H9 (cell line): ENCODE measurements at regions not wholly inside any gene's neighbourhood (a gene's known extent, or its start where the extent isn't known, plus 50 kb on each side); places are given as distances from the start of the nearest gene placed in this dataset.
A peak's percentile ranks its signal among the peaks of the same experiment; 100 is the strongest.

Source experiments
- DNase-seq: peaks from one replicate; pipeline ENCODE4 v3.0.0-alpha.2; 2017
- H2AFZ ChIP-seq: one replicate; pipeline ENCODE4 v1.6.1; 2013; ENCODE audit warnings: mild to moderate bottlenecking, low read length, control low read depth, moderate library complexity
- H2AK5ac ChIP-seq: 2 replicates; pipeline ENCODE4 v1.6.1; 2013; ENCODE audit warnings: low read length, control low read depth, mixed read lengths; ENCODE audit not compliant: insufficient read length
- H2BK120ac ChIP-seq: one replicate; pipeline ENCODE4 v1.6.1; 2013; ENCODE audit warnings: low read depth, mild to moderate bottlenecking, low read length, control low read depth, inconsistent platforms; ENCODE audit not compliant: poor library complexity, severe bottlenecking
- H2BK12ac ChIP-seq: 2 replicates; pipeline ENCODE4 v1.6.1; 2013; ENCODE audit warnings: low read length, control low read depth, mixed read lengths, low read depth; ENCODE audit not compliant: insufficient read length
- H2BK15ac ChIP-seq: 2 replicates; pipeline ENCODE4 v1.6.1; 2013; ENCODE audit warnings: low read depth, low read length, control low read depth
- H2BK20ac ChIP-seq: one replicate; pipeline ENCODE4 v1.6.1; 2013; ENCODE audit warnings: low read depth, mild to moderate bottlenecking, low read length, control low read depth, inconsistent platforms; ENCODE audit not compliant: poor library complexity, severe bottlenecking
- H2BK5ac ChIP-seq: 2 replicates; pipeline ENCODE4 v1.6.1; 2013; ENCODE audit warnings: low read length, control low read depth, mixed read lengths; ENCODE audit not compliant: insufficient read length
- H3K14ac ChIP-seq: 2 replicates; pipeline ENCODE4 v1.6.1; 2013; ENCODE audit warnings: low read length, control low read depth; ENCODE audit not compliant: insufficient read depth
- H3K18ac ChIP-seq: 2 replicates; pipeline ENCODE4 v1.6.1; 2013; ENCODE audit warnings: low read depth, mild to moderate bottlenecking, mixed read lengths, low read length, control low read depth; ENCODE audit not compliant: insufficient read length
- H3K23ac ChIP-seq: 2 replicates; pipeline ENCODE4 v1.6.1; 2013; ENCODE audit warnings: low read length, control low read depth, mixed read lengths, low read depth; ENCODE audit not compliant: insufficient read length
- H3K23me2 ChIP-seq: 2 replicates; pipeline ENCODE4 v1.6.1; 2013; ENCODE audit warnings: low read depth, mild to moderate bottlenecking, mixed read lengths, low read length, control low read depth; ENCODE audit not compliant: insufficient read length, poor library complexity, severe bottlenecking
- H3K27ac ChIP-seq: 2 replicates; pipeline ENCODE4 v1.5.1; 2013; ENCODE audit warnings: low read length, control low read depth, mixed read lengths, low read depth; ENCODE audit not compliant: insufficient read length
- H3K27me3 ChIP-seq: 2 replicates; pipeline ENCODE4 v1.6.1; 2013; ENCODE audit warnings: low read length, control low read depth, inconsistent platforms; ENCODE audit not compliant: insufficient read depth
- H3K4ac ChIP-seq: 2 replicates; pipeline ENCODE4 v1.6.1; 2013; ENCODE audit warnings: low read depth, mild to moderate bottlenecking, control low read depth, inconsistent platforms, low read length, moderate library complexity
- H3K4me1 ChIP-seq: 2 replicates; pipeline ENCODE4 v1.6.1; 2013; ENCODE audit warnings: low read length, control low read depth, inconsistent platforms; ENCODE audit not compliant: insufficient read depth
- H3K4me2 ChIP-seq: 2 replicates; pipeline ENCODE4 v1.6.1; 2013; ENCODE audit warnings: low read length, control low read depth, mixed read lengths; ENCODE audit not compliant: insufficient read length, insufficient read depth
- H3K56ac ChIP-seq: 2 replicates; pipeline ENCODE4 v1.6.1; 2013; ENCODE audit warnings: low read depth, mild to moderate bottlenecking, mixed read lengths, low read length, control low read depth; ENCODE audit not compliant: insufficient read length
- H3K79me1 ChIP-seq: 2 replicates; pipeline ENCODE4 v1.6.1; 2013; ENCODE audit warnings: low read depth, mild to moderate bottlenecking, moderate library complexity, low read length, control low read depth, inconsistent platforms; ENCODE audit not compliant: insufficient read depth, poor library complexity, severe bottlenecking
- H3K79me2 ChIP-seq: 2 replicates; pipeline ENCODE4 v1.6.1; 2013; ENCODE audit warnings: low read length, control low read depth, inconsistent platforms; ENCODE audit not compliant: insufficient read depth
- H3K9ac ChIP-seq: 2 replicates; pipeline ENCODE4 v1.6.1; 2013; ENCODE audit warnings: low read length, control low read depth, mixed read lengths; ENCODE audit not compliant: insufficient read length; ENCODE audit errors: extremely low read depth
- H3K9me3 ChIP-seq: one replicate; pipeline ENCODE4 v1.6.1; 2013; ENCODE audit warnings: low read depth, low read length, inconsistent platforms; ENCODE audit not compliant: control insufficient read depth
- H3T11ph ChIP-seq: one replicate; pipeline ENCODE4 v1.6.1; 2013; ENCODE audit warnings: mild to moderate bottlenecking, low read length, control low read depth, inconsistent platforms
- H4K20me1 ChIP-seq: one replicate; pipeline ENCODE4 v1.6.1; 2013; ENCODE audit not compliant: control insufficient read depth, insufficient read length, insufficient read depth
- H4K5ac ChIP-seq: 2 replicates; pipeline ENCODE4 v1.6.1; 2013; ENCODE audit warnings: low read depth, mild to moderate bottlenecking, mixed read lengths, low read length, control low read depth; ENCODE audit not compliant: insufficient read length
- H4K8ac ChIP-seq: replicated peaks from 2 replicates; pipeline ENCODE4 v1.6.1; 2013; ENCODE audit warnings: low read length, control low read depth, mixed read lengths, low read depth; ENCODE audit not compliant: insufficient read length
- H4K91ac ChIP-seq: 2 replicates; pipeline ENCODE4 v1.6.1; 2013; ENCODE audit warnings: low read depth, mild to moderate bottlenecking, moderate library complexity, mixed read lengths, low read length, control low read depth; ENCODE audit not compliant: insufficient read length
- H3K27ac Mint-ChIP-seq, 3 experiments: 2 replicates in 2 of 3; 3 replicates in 1 of 3; pipeline ENCODE4 v1.8.0; 2020 to 2021; ENCODE audit warnings: mixed read lengths in 3 of 3, mild to moderate bottlenecking in 1 of 3, moderate library complexity in 1 of 3
- H3K27me3 Mint-ChIP-seq: 2 replicates; pipeline ENCODE4 v1.8.0; 2021; ENCODE audit warnings: low read depth, mild to moderate bottlenecking, moderate library complexity, mixed read lengths
- H3K36me3 Mint-ChIP-seq, 3 experiments: 2 replicates in 2 of 3; 3 replicates in 1 of 3; pipeline ENCODE4 v1.8.0; 2020 to 2021; ENCODE audit warnings: low read depth in 3 of 3, mixed read lengths in 3 of 3; ENCODE audit not compliant: insufficient read depth in 1 of 3
- H3K4me1 Mint-ChIP-seq, 2 experiments: 2 replicates each; pipeline ENCODE4 v1.8.0; 2020; ENCODE audit warnings: mixed read lengths in 2 of 2
- H3K4me3 Mint-ChIP-seq, 2 experiments: 2 replicates in 1 of 2; 3 replicates in 1 of 2; pipeline ENCODE4 v1.8.0; 2020 to 2021; ENCODE audit warnings: mild to moderate bottlenecking in 2 of 2, mixed read lengths in 2 of 2, moderate library complexity in 1 of 2
- H3K9me3 Mint-ChIP-seq, 2 experiments: 2 replicates in 1 of 2; 3 replicates in 1 of 2; pipeline ENCODE4 v1.8.0; 2020; ENCODE audit warnings: mild to moderate bottlenecking in 2 of 2, mixed read lengths in 2 of 2, moderate library complexity in 1 of 2
- CTCF ChIP-seq: fragments of 200-600 bp; sonication (generic); conservative IDR thresholded peaks from 3 replicates; pipeline ENCODE4 v1.8.0; 2021; ENCODE audit warnings: antibody characterized with exemption, mild to moderate bottlenecking
- WGBS: extraction: QIAGEN DNeasy Blood & Tissue Kit; methylation state at CpG from one replicate; pipeline ENCODE4 v1.1.7; 2013; ENCODE audit warnings: missing lambda C conversion rate, low lambda C conversion rate, mixed read lengths; ENCODE audit not compliant: insufficient read length; ENCODE audit errors: extremely low coverage; 5-methylcytosine and 5-hydroxymethylcytosine counted together

GRCh38 chr4:3372264-3372932 lies 69.4 kb upstream of the HGFAC start:
- Histone ChIP-seq H3K56ac (no peak overlapping the region), H3K18ac (no peak overlapping the region), H2BK5ac (no peak overlapping the region), H3K79me2 (no peaks in the 10 kb centered on the region), H2BK20ac (no peak overlapping the region), H3K23me2 (peaks cover 3% of the 10 kb centered on the region), H3K14ac (0 out of 2 replicates have a peak overlapping the region, but pooled peaks have one; percentile 38), H2BK120ac (no peak overlapping the region), H3K23ac (no peak overlapping the region), H2BK15ac (no peak overlapping the region), H4K91ac (no peak overlapping the region), H3T11ph (no peak overlapping the region), H3K79me1 (no peaks in the 10 kb centered on the region), H4K5ac (no peak overlapping the region), H4K20me1 (no peaks in the 10 kb centered on the region), H3K27ac (no peak overlapping the region), H3K4me2 (no peak overlapping the region), H2AFZ (no peak overlapping the region), H3K9ac (no peak overlapping the region), H4K8ac (no peak overlapping the region), H3K27me3 (no peaks in the 10 kb centered on the region; the same call in 1 of the 2 replicates), H3K4ac (no peak overlapping the region), H3K9me3 (no peaks in the 10 kb centered on the region), H2AK5ac (no peak overlapping the region), H2BK12ac (no peak overlapping the region), H3K4me1 (peaks cover 8% of the 10 kb centered on the region; the same call in 1 of the 2 replicates)
- peaks cover 0 to 7% (median 3%) of the 10 kb centered on the region in 3 experiments; a peak in 4 of 7 replicates for H3K36me3 Mint-ChIP-seq
- H3K4me1 Mint-ChIP-seq, result peaks cover 39 to 49% of the 10 kb centered on the region in 2 experiments
- no CpG with 5 or more reads among the region's 23 CpGs for WGBS
- no peak overlapping the region for H3K27ac Mint-ChIP-seq
- H3K4me3 Mint-ChIP-seq, result no peak overlapping the region
- no peak for TF ChIP-seq CTCF
- DNase-seq, result no peak
- peaks cover 17% of the 10 kb centered on the region for H3K27me3 Mint-ChIP-seq
- 0 out of 5 replicates have a peak, but pooled peaks cover 0 to 4% of the 10 kb centered on the region in 2 experiments for H3K9me3 Mint-ChIP-seq
